ENCODE measurements at regions not wholly inside any gene's neighbourhood (a gene's known extent, or its start where the extent isn't known, plus 50 kb on each side); places are given as distances from the start of the nearest gene placed in this dataset.

- TF ChIP-seq CTCF (IDR thresholded peaks at IDR 0.05; ENCODE audit: control insufficient read depth, insufficient read depth, low read depth, low read length, missing control alignments): no peak
- DNase-seq (ENCODE audit: low read depth): no peak
- no peak overlapping the region for H3K4me3 ChIP-seq (ENCODE audit: control insufficient read depth, low read depth, low read length)
Measured at GRCh38 chr6:163929538-163929937, 515.0 kb downstream of the QKI start.

- TF ChIP-seq CTCF (IDR thresholded peaks at IDR 0.05; ENCODE audit: control insufficient read depth, insufficient read depth, low read depth, low read length, missing control alignments): no peak
- no peak for DNase-seq (ENCODE audit: low read depth)
- no peak overlapping the region for H3K4me3 ChIP-seq (ENCODE audit: control insufficient read depth, low read depth, low read length)
Measured at GRCh38 chr6:163926642-163927041, 512.1 kb downstream of the QKI start.

GRCh38 chr6:163925839-163926238 lies 511.3 kb downstream of the QKI start:
- no peak for TF ChIP-seq CTCF (IDR thresholded peaks at IDR 0.05; ENCODE audit: control insufficient read depth, insufficient read depth, low read depth, low read length, missing control alignments)
- no peak for DNase-seq (ENCODE audit: low read depth)

GRCh38 chr6:163923658-163924411 lies 509.3 kb downstream of the QKI start:
- TF ChIP-seq CTCF (IDR thresholded peaks at IDR 0.05; ENCODE audit: control insufficient read depth, insufficient read depth, low read depth, low read length, missing control alignments): no peak
- no peak overlapping the region for H3K4me3 ChIP-seq (ENCODE audit: control insufficient read depth, low read depth, low read length)
- no peak for DNase-seq (ENCODE audit: low read depth)

More at GRCh38 chr6:163925839-163926238, 511.3 kb downstream of the QKI start:
- no peak overlapping the region for H3K4me3 ChIP-seq (ENCODE audit: control insufficient read depth, low read depth, low read length)

- H3K4me3 ChIP-seq (ENCODE audit: control insufficient read depth, low read depth, low read length): no peak overlapping the region
- no peak for DNase-seq (ENCODE audit: low read depth)
- no peak for TF ChIP-seq CTCF (IDR thresholded peaks at IDR 0.05; ENCODE audit: control insufficient read depth, insufficient read depth, low read depth, low read length, missing control alignments)
Measured at GRCh38 chr6:163922562-163922961, 508.0 kb downstream of the QKI start.

GRCh38 chr6:163919652-163920051 lies 505.1 kb downstream of the QKI start:
- TF ChIP-seq CTCF (IDR thresholded peaks at IDR 0.05; ENCODE audit: control insufficient read depth, insufficient read depth, low read depth, low read length, missing control alignments): no peak
- H3K4me3 ChIP-seq (ENCODE audit: control insufficient read depth, low read depth, low read length): no peak overlapping the region
- DNase-seq (ENCODE audit: low read depth): no peak

All from AG09309 (cell line).